ENCODE measurements at regions not wholly inside any gene's neighbourhood (a gene's known extent, or its start where the extent isn't known, plus 50 kb on each side); places are given as distances from the start of the nearest gene placed in this dataset.

GRCh38 chr16:87068762-87069150 is 248.4 kb downstream of the C16orf95 start:
- POLR2A ChIA-PET, result no interaction called here
- H3K36me3 Mint-ChIP-seq, result no peaks in the 10 kb centered on the region
- peaks cover 39% of the 10 kb centered on the region for H3K4me1 Mint-ChIP-seq
- TF ChIP-seq JUN (CRISPR knock-in tag; IDR thresholded peaks at IDR 0.05), result no peak
- no peak for TF ChIP-seq CTCF (IDR thresholded peaks at IDR 0.05)
- TF ChIP-seq ESRRA (CRISPR knock-in tag; IDR thresholded peaks at IDR 0.05; ENCODE audit: borderline replicate concordance), result no peak
- no peak for TF ChIP-seq FOXP4 (CRISPR knock-in tag; IDR thresholded peaks at IDR 0.05)
- TF ChIP-seq GABPB1 (CRISPR knock-in tag; IDR thresholded peaks at IDR 0.05), result no peak
- TF ChIP-seq ATF1 (CRISPR knock-in tag; IDR thresholded peaks at IDR 0.05), result no peak
- TF ChIP-seq ZNF219 (CRISPR knock-in tag; IDR thresholded peaks at IDR 0.05; ENCODE audit: borderline replicate concordance), result no peak
- H3K27me3 Mint-ChIP-seq (ENCODE audit: low read depth), result no peaks in the 10 kb centered on the region
- DNase-seq (ENCODE audit: low spot score) (no peak), ATAC-seq (no peak)
- CTCF ChIA-PET, result interaction anchor here (0.6 to 4.2 kb wide), 6 partner anchors 9 to 431 kb away, joined by 3 to 25 read pairs (median 3); no protein-coding TSS in a partner anchor
- no peak overlapping the region for H3K4me3 Mint-ChIP-seq
- no peaks in the 10 kb centered on the region for H3K9me3 Mint-ChIP-seq
- H3K27ac Mint-ChIP-seq, result no peak overlapping the region

- DNase-seq (ENCODE audit: low spot score) (no peak), ATAC-seq (no peak)
- POLR2A ChIA-PET, result no interaction called here
- CTCF ChIA-PET, result interaction anchor here (1.0 to 2.9 kb wide), 2 partner anchors 8 to 208 kb away, joined by 3 to 17 read pairs; no protein-coding TSS in a partner anchor
- TF ChIP-seq TP53 (CRISPR knock-in tag; IDR thresholded peaks at IDR 0.05), result no peak
- TF ChIP-seq ZNF425 (CRISPR knock-in tag; conservative IDR thresholded peaks at IDR 0.05), result no peak
- no peak for TF ChIP-seq ETV6 (CRISPR knock-in tag; IDR thresholded peaks at IDR 0.05)
- no peak for TF ChIP-seq ESRRA (CRISPR knock-in tag; IDR thresholded peaks at IDR 0.05; ENCODE audit: borderline replicate concordance)
- TF ChIP-seq ATF2 (CRISPR knock-in tag; IDR thresholded peaks at IDR 0.05; ENCODE audit: borderline replicate concordance, low read depth), result no peak
- no peak for TF ChIP-seq E2F1 (CRISPR knock-in tag; IDR thresholded peaks at IDR 0.05)
- TF ChIP-seq NR3C1 (CRISPR knock-in tag; conservative IDR thresholded peaks at IDR 0.05; ENCODE audit: low read depth), result no peak
- TF ChIP-seq NFE2L1 (CRISPR knock-in tag; IDR thresholded peaks at IDR 0.05), result no peak
- TF ChIP-seq NR2C2 (CRISPR knock-in tag; IDR thresholded peaks at IDR 0.05), result no peak
- no peak for TF ChIP-seq ZNF121 (CRISPR knock-in tag; IDR thresholded peaks at IDR 0.05)
- no peak for TF ChIP-seq KAT7 (CRISPR knock-in tag; IDR thresholded peaks at IDR 0.05; ENCODE audit: borderline replicate concordance)
- H3K4me3 Mint-ChIP-seq, result no peak overlapping the region
- no peaks in the 10 kb centered on the region for H3K9me3 Mint-ChIP-seq
- H3K4me1 Mint-ChIP-seq, result peaks cover 26% of the 10 kb centered on the region
- H3K27ac Mint-ChIP-seq, result no peak overlapping the region
- H3K27me3 Mint-ChIP-seq (ENCODE audit: low read depth), result no peaks in the 10 kb centered on the region
- no peaks in the 10 kb centered on the region for H3K36me3 Mint-ChIP-seq
Measured at GRCh38 chr16:87070657-87071056, 246.5 kb downstream of the C16orf95 start.
